Vagina (tissue), 2 donors: ENCODE measurements at regions not wholly inside any gene's neighbourhood (a gene's known extent, or its start where the extent isn't known, plus 50 kb on each side); places are given as distances from the start of the nearest gene placed in this dataset.

ENCODE experiments used
- CTCF ChIP-seq, 3 experiments: fragments of 450-650 bp in 2 of 3; fragments of 200-600 bp in 1 of 3; sonication (generic) in 1 of 3; IDR thresholded peaks; one replicate each; pipeline ENCODE4 v1.5.1; 2017 to 2019; ENCODE audit warnings: antibody characterized with exemption in 3 of 3, mild to moderate bottlenecking in 2 of 3, moderate library complexity in 2 of 3
- POLR2A ChIP-seq, 2 donors: fragments of 450-650 bp; IDR thresholded peaks; one replicate each; pipeline ENCODE4 v1.6.1; 2017; ENCODE audit warnings: antibody characterized with exemption in 2 of 2, mild to moderate bottlenecking in 2 of 2, moderate library complexity in 2 of 2
- POLR2AphosphoS5 ChIP-seq, 2 donors: sonication (generic); formaldehyde crosslinking; IDR thresholded peaks; one replicate each; pipeline ENCODE4 v1.9.0; 2017; ENCODE audit warnings: antibody characterized with exemption in 2 of 2, mild to moderate bottlenecking in 2 of 2, low read depth in 1 of 2; ENCODE audit not compliant: insufficient read depth in 1 of 2

- TF ChIP-seq CTCF (IDR thresholded peaks at IDR 0.05) (no peak), POLR2A (IDR thresholded peaks at IDR 0.05) (no peak), POLR2AphosphoS5 (IDR thresholded peaks at IDR 0.05; ENCODE audit: insufficient read depth in 1 of 2, low read depth in 1 of 2) (no peak)
Measured at GRCh38 chr10:130606001-130606405, 469.8 kb downstream of the GLRX3 start.
